SK-N-SH (cell line): ENCODE measurements at regions not wholly inside any gene's neighbourhood (a gene's known extent, or its start where the extent isn't known, plus 50 kb on each side); places are given as distances from the start of the nearest gene placed in this dataset.

Experiments used
- CTCF ChIA-PET: fragments of 300-600, 350-600 bp; formaldehyde crosslinking; extraction: SDS; loops from one replicate; lab custom pipeline; 2021; lab: Yijun Ruan, JAX
- POLR2A ChIA-PET: fragments of 350-600 bp; sonication (Branson Sonifier 250); formaldehyde crosslinking; extraction: SDS; loops from one replicate; lab custom pipeline; 2020; ENCODE audit warnings: antibody characterized with exemption, inconsistent platforms; lab: Yijun Ruan, JAX
- DNase-seq: peaks from one replicate; pipeline ENCODE4 v3.0.0; 2012
- H2AFZ ChIP-seq: fragments of 200-600 bp; sonication (generic); 2 replicates; pipeline ENCODE4 v1.8.1; 2016; ENCODE audit warnings: antibody characterized with exemption, mild to moderate bottlenecking, low read depth
- H3F3A ChIP-seq: fragments of 200-600 bp; sonication (generic); replicated peaks from 2 replicates; pipeline ENCODE3; 2016; ENCODE audit warnings: antibody characterized with exemption, mild to moderate bottlenecking; ENCODE audit not compliant: insufficient read depth
- H3K27ac ChIP-seq, 2 experiments: fragments of 200-500 bp in 1 of 2; fragments of 200-600 bp in 1 of 2; sonication (Bioruptor generic) in 1 of 2; sonication (generic), shearing (Covaris generic) in 1 of 2; 2 replicates each; pipeline versions ENCODE4 v1.5.1 to v1.6.1; 2014 to 2016; ENCODE audit warnings: low read depth in 2 of 2, inconsistent platforms in 1 of 2, low read length in 1 of 2, mild to moderate bottlenecking in 1 of 2, mixed read lengths in 1 of 2
- H3K27me3 ChIP-seq: fragments of 200-600 bp; sonication (generic), shearing (Covaris generic); 2 replicates; pipeline ENCODE4 v1.6.1; 2016; ENCODE audit warnings: mixed run types; ENCODE audit not compliant: insufficient read depth
- H3K36me3 ChIP-seq, 2 experiments: fragments of 200-500 bp in 1 of 2; fragments of 200-600 bp in 1 of 2; sonication (Bioruptor generic) in 1 of 2; sonication (generic) in 1 of 2; replicated peaks in 1 of 2; 2 replicates each; pipeline versions ENCODE3 to v1.5.1; 2014 to 2016; ENCODE audit warnings: low read length in 1 of 2, mild to moderate bottlenecking in 1 of 2; ENCODE audit not compliant: insufficient read depth in 2 of 2, control insufficient read depth in 1 of 2
- H3K4me1 ChIP-seq, 2 experiments: fragments of 200-500 bp in 1 of 2; fragments of 200-600 bp in 1 of 2; sonication (Bioruptor generic) in 1 of 2; sonication (generic), shearing (Covaris generic) in 1 of 2; 2 replicates each; pipeline versions ENCODE4 v1.5.1 to v1.6.1; 2014 to 2016; ENCODE audit warnings: low read depth in 1 of 2, low read length in 1 of 2, mixed run types in 1 of 2; ENCODE audit not compliant: insufficient read depth in 2 of 2, control insufficient read depth in 1 of 2
- H3K4me2 ChIP-seq: fragments of 200-600 bp; sonication (generic), shearing (Covaris generic); 2 replicates; pipeline ENCODE4 v1.6.1; 2017; ENCODE audit warnings: mixed run types
- H3K4me3 ChIP-seq, 2 experiments: fragments of 200-500 bp in 1 of 2; fragments of 200-600 bp in 1 of 2; sonication (Bioruptor generic) in 1 of 2; sonication (generic), shearing (Covaris generic) in 1 of 2; 2 replicates each; pipeline versions ENCODE4 v1.5.1 to v1.8.1; 2014 to 2016; ENCODE audit warnings: low read depth in 2 of 2, inconsistent platforms in 1 of 2, low read length in 1 of 2, mild to moderate bottlenecking in 1 of 2, mixed read lengths in 1 of 2, moderate library complexity in 1 of 2
- H3K79me2 ChIP-seq: fragments of 200-600 bp; sonication (generic); 2 replicates; pipeline ENCODE4 v1.8.1; 2017; ENCODE audit warnings: mild to moderate bottlenecking; ENCODE audit not compliant: insufficient read depth
- H3K9ac ChIP-seq: fragments of 200-600 bp; sonication (generic); 2 replicates; pipeline ENCODE4 v1.6.1; 2017; ENCODE audit warnings: mixed run types
- H3K9me2 ChIP-seq: fragments of 200-600 bp; sonication (generic); 2 replicates; pipeline ENCODE4 v1.6.1; 2017; ENCODE audit warnings: mixed run types
- H3K9me3 ChIP-seq: fragments of 200-600 bp; sonication (generic); 2 replicates; pipeline ENCODE4 v1.6.1; 2017; ENCODE audit warnings: mixed run types, mild to moderate bottlenecking, moderate library complexity
- H4K20me1 ChIP-seq: fragments of 200-600 bp; sonication (generic); 2 replicates; pipeline ENCODE4 v1.6.1; 2017; ENCODE audit warnings: mild to moderate bottlenecking, mixed run types; ENCODE audit not compliant: insufficient read depth
- CHD2 ChIP-seq: fragments of 150-350 bp; IDR thresholded peaks from 2 replicates; pipeline ENCODE4 v1.6.1; 2018; ENCODE audit warnings: low read length; ENCODE audit not compliant: partially characterized antibody
- ELF1 ChIP-seq: IDR thresholded peaks from 2 replicates; pipeline ENCODE4 v1.4.0; 2012
- EZH2phosphoT487 ChIP-seq: fragments of 200-600 bp; sonication (generic); IDR thresholded peaks from 2 replicates; pipeline ENCODE4 v1.6.1; 2017; ENCODE audit warnings: low read depth, mixed run types, mild to moderate bottlenecking, antibody characterized with exemption, moderate library complexity, borderline replicate concordance
- FOXJ3 ChIP-seq: sonication (generic); formaldehyde crosslinking; IDR thresholded peaks from 2 replicates; pipeline ENCODE4 v1.5.1; 2020; ENCODE audit warnings: mild to moderate bottlenecking, missing genetic modification reagents
- MEF2A ChIP-seq: IDR thresholded peaks from 2 replicates; pipeline ENCODE4 v1.4.0; 2012; ENCODE audit warnings: low read depth, borderline replicate concordance
- RXRA ChIP-seq: IDR thresholded peaks from 2 replicates; pipeline ENCODE4 v1.4.0; 2012; ENCODE audit warnings: low read depth, mild to moderate bottlenecking, borderline replicate concordance
- SIN3A ChIP-seq: IDR thresholded peaks from 2 replicates; pipeline ENCODE4 v1.6.1; 2012; ENCODE audit warnings: low read depth, mild to moderate bottlenecking, low read length, moderate library complexity, borderline replicate concordance
- SMC3 ChIP-seq: IDR thresholded peaks from 2 replicates; pipeline ENCODE4 v1.6.1; 2012; ENCODE audit warnings: low read depth, low read length, improper control_type of control experiment
- TAF1 ChIP-seq: IDR thresholded peaks from 2 replicates; pipeline ENCODE4 v1.6.1; 2012; ENCODE audit warnings: low read depth, mild to moderate bottlenecking, low read length, moderate library complexity, borderline replicate concordance
- TCF12 ChIP-seq: IDR thresholded peaks from 2 replicates; pipeline ENCODE4 v1.4.0; 2012
- TEAD4 ChIP-seq: IDR thresholded peaks from 2 replicates; pipeline ENCODE4 v1.4.0; 2012; ENCODE audit warnings: mild to moderate bottlenecking, borderline replicate concordance; ENCODE audit not compliant: insufficient read depth
- TF ChIP-seq, protein P1 (sequence below): fragments of 150-350 bp; IDR thresholded peaks from 2 replicates; pipeline ENCODE4 v1.6.1; 2016; ENCODE audit warnings: mild to moderate bottlenecking, low read depth, low read length
- TF ChIP-seq, protein P2 (sequence below): IDR thresholded peaks from 2 replicates; pipeline ENCODE4; 2012
- TF ChIP-seq, protein P3 (sequence below): fragments of 200-600 bp; sonication (generic); IDR thresholded peaks from 2 replicates; pipeline ENCODE4 v1.6.1; 2017; ENCODE audit warnings: antibody characterized with exemption, mild to moderate bottlenecking, moderate library complexity
- TF ChIP-seq, protein P4 (sequence below): IDR thresholded peaks from 2 replicates; pipeline ENCODE4 v1.4.0; 2012; ENCODE audit warnings: low read depth, borderline replicate concordance
- TF ChIP-seq, protein P5 (sequence below): IDR thresholded peaks from 2 replicates; pipeline ENCODE4 v1.4.0; 2012; ENCODE audit warnings: low read depth, borderline replicate concordance
- TF ChIP-seq, protein P6 (sequence below): fragments of 150-350 bp; IDR thresholded peaks from 2 replicates; pipeline ENCODE4 v1.6.1; 2017; ENCODE audit warnings: antibody characterized with exemption, low read length, low read depth, borderline replicate concordance

DNA sequence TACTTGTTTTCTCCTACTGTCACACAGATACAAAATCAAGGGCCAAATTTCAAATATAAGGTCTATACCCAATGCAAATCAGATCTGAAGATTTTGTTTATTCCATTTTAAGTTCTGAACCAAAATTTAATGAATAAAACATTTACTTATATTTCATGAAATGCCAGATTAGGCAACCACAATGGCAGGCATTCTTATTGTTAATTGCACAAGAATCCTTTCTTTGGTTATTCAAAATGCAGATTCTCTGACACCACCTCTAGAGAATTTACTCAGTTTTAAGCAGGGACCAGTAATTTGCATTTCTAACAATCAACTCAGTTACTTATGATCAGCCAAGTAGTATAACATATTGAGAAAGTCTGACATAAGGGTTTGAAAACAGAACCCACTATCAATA lies 972.4 kb upstream of the ACO1 start:
- H3K4me3 ChIP-seq: no peak overlapping the region
- H3K27me3 ChIP-seq: no peaks in the 10 kb centered on the region
- no peaks in the 10 kb centered on the region for H3K79me2 ChIP-seq
- DNase-seq: no peak
- no peak overlapping the region for H3K9ac ChIP-seq
- H2AFZ ChIP-seq: no peak overlapping the region
- H3K4me2 ChIP-seq: no peak overlapping the region
- H4K20me1 ChIP-seq: no peaks in the 10 kb centered on the region
- no peaks in the 10 kb centered on the region; a peak in 1 of 4 replicates for H3K4me1 ChIP-seq
- no peaks in the 10 kb centered on the region for H3K9me3 ChIP-seq
- CTCF ChIA-PET: no interaction called here
- no peaks in the 10 kb centered on the region for H3K36me3 ChIP-seq
- TF ChIP-seq ELF1 (no peak), TAF1 (no peak), RXRA (no peak), TEAD4 (no peak), SMC3 (no peak), TCF12 (no peak), EZH2phosphoT487 (no peak), CHD2 (no peak), MEF2A (no peak), FOXJ3 (no peak), SIN3A (no peak)
- TF ChIP-seq, protein P1, sequence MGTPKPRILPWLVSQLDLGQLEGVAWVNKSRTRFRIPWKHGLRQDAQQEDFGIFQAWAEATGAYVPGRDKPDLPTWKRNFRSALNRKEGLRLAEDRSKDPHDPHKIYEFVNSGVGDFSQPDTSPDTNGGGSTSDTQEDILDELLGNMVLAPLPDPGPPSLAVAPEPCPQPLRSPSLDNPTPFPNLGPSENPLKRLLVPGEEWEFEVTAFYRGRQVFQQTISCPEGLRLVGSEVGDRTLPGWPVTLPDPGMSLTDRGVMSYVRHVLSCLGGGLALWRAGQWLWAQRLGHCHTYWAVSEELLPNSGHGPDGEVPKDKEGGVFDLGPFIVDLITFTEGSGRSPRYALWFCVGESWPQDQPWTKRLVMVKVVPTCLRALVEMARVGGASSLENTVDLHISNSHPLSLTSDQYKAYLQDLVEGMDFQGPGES: no peak
- TF ChIP-seq, protein P2, sequence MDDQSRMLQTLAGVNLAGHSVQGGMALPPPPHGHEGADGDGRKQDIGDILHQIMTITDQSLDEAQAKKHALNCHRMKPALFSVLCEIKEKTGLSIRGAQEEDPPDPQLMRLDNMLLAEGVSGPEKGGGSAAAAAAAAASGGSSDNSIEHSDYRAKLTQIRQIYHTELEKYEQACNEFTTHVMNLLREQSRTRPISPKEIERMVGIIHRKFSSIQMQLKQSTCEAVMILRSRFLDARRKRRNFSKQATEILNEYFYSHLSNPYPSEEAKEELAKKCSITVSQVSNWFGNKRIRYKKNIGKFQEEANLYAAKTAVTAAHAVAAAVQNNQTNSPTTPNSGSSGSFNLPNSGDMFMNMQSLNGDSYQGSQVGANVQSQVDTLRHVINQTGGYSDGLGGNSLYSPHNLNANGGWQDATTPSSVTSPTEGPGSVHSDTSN: no peak
- TF ChIP-seq, protein P3, sequence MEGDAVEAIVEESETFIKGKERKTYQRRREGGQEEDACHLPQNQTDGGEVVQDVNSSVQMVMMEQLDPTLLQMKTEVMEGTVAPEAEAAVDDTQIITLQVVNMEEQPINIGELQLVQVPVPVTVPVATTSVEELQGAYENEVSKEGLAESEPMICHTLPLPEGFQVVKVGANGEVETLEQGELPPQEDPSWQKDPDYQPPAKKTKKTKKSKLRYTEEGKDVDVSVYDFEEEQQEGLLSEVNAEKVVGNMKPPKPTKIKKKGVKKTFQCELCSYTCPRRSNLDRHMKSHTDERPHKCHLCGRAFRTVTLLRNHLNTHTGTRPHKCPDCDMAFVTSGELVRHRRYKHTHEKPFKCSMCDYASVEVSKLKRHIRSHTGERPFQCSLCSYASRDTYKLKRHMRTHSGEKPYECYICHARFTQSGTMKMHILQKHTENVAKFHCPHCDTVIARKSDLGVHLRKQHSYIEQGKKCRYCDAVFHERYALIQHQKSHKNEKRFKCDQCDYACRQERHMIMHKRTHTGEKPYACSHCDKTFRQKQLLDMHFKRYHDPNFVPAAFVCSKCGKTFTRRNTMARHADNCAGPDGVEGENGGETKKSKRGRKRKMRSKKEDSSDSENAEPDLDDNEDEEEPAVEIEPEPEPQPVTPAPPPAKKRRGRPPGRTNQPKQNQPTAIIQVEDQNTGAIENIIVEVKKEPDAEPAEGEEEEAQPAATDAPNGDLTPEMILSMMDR: no peak
- TF ChIP-seq, protein P4, sequence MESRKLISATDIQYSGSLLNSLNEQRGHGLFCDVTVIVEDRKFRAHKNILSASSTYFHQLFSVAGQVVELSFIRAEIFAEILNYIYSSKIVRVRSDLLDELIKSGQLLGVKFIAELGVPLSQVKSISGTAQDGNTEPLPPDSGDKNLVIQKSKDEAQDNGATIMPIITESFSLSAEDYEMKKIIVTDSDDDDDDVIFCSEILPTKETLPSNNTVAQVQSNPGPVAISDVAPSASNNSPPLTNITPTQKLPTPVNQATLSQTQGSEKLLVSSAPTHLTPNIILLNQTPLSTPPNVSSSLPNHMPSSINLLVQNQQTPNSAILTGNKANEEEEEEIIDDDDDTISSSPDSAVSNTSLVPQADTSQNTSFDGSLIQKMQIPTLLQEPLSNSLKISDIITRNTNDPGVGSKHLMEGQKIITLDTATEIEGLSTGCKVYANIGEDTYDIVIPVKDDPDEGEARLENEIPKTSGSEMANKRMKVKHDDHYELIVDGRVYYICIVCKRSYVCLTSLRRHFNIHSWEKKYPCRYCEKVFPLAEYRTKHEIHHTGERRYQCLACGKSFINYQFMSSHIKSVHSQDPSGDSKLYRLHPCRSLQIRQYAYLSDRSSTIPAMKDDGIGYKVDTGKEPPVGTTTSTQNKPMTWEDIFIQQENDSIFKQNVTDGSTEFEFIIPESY: no peak
- TF ChIP-seq, protein P5, sequence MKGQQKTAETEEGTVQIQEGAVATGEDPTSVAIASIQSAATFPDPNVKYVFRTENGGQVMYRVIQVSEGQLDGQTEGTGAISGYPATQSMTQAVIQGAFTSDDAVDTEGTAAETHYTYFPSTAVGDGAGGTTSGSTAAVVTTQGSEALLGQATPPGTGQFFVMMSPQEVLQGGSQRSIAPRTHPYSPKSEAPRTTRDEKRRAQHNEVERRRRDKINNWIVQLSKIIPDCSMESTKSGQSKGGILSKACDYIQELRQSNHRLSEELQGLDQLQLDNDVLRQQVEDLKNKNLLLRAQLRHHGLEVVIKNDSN: no peak
- TF ChIP-seq, protein P6, sequence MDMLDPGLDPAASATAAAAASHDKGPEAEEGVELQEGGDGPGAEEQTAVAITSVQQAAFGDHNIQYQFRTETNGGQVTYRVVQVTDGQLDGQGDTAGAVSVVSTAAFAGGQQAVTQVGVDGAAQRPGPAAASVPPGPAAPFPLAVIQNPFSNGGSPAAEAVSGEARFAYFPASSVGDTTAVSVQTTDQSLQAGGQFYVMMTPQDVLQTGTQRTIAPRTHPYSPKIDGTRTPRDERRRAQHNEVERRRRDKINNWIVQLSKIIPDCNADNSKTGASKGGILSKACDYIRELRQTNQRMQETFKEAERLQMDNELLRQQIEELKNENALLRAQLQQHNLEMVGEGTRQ: no peak
- POLR2A ChIA-PET: no interaction called here
- no peaks in the 10 kb centered on the region for H3K9me2 ChIP-seq
- no peaks in the 10 kb centered on the region for H3F3A ChIP-seq
- no peak overlapping the region for H3K27ac ChIP-seq
